Panc1 (cell line): ENCODE measurements at regions not wholly inside any gene's neighbourhood (a gene's known extent, or its start where the extent isn't known, plus 50 kb on each side); places are given as distances from the start of the nearest gene placed in this dataset.

Experiments
- ATAC-seq: fragments of 200-7000 bp; cut with Tn5 transposase; 2 replicates; pipeline ENCODE4 v1.9.1; 2020; ENCODE audit warnings: mild to moderate bottlenecking, moderate library complexity
- BruUV-seq: library from RNA; stranded (reverse); fragments of 400-500 nt; replicated peaks from 2 replicates; lab custom pipeline; 2021; lab: Mats Ljungman, UMichigan
- CTCF ChIA-PET: fragments of 300-600 bp; sonication (Branson Sonifier 250); formaldehyde crosslinking; loops from one replicate; lab custom pipeline; 2022; ENCODE audit warnings: antibody characterized with exemption; lab: Charles Lee
- POLR2A ChIA-PET: fragments of 300-600 bp; sonication (Branson Sonifier 250); formaldehyde crosslinking; loops from one replicate; lab custom pipeline; 2022; ENCODE audit warnings: antibody characterized with exemption; lab: Charles Lee
- DNase-seq: peaks from one replicate; pipeline ENCODE4 v3.0.0-alpha.2; 2010; ENCODE audit warnings: low read depth, low spot score
- H3K27ac ChIP-seq: 2 replicates; pipeline ENCODE4 v1.5.1; 2011; ENCODE audit warnings: mild to moderate bottlenecking, low read length, inconsistent platforms
- H3K27me3 ChIP-seq: fragments of 200-500 bp; sonication (Bioruptor generic); 2 replicates; pipeline ENCODE4 v1.6.0; 2014; ENCODE audit warnings: low read length, inconsistent platforms; ENCODE audit not compliant: control insufficient read depth, insufficient read depth
- H3K36me3 ChIP-seq: fragments of 200-500 bp; sonication (Bioruptor generic); 2 replicates; pipeline ENCODE4 v1.5.1; 2014; ENCODE audit warnings: inconsistent platforms, mild to moderate bottlenecking, low read length, moderate library complexity; ENCODE audit not compliant: control insufficient read depth, insufficient read depth
- H3K4me1 ChIP-seq: 2 replicates; pipeline ENCODE4 v1.5.1; 2011; ENCODE audit warnings: inconsistent platforms, mild to moderate bottlenecking, low read length, moderate library complexity; ENCODE audit not compliant: control insufficient read depth, insufficient read depth
- H3K4me3 ChIP-seq, 2 experiments: 2 replicates each; pipeline ENCODE4 v1.5.1; 2011 to 2012; ENCODE audit warnings: low read depth in 2 of 2, low read length in 2 of 2, mild to moderate bottlenecking in 2 of 2, inconsistent platforms in 1 of 2, moderate library complexity in 1 of 2
- H3K9me3 ChIP-seq: fragments of 200-500 bp; sonication (Bioruptor generic); 2 replicates; pipeline ENCODE4 v1.5.1; 2014; ENCODE audit warnings: low read depth, mild to moderate bottlenecking, inconsistent platforms, low read length, moderate library complexity; ENCODE audit not compliant: control insufficient read depth, insufficient read depth
- CTCF ChIP-seq: fragments of 450-650 bp; IDR thresholded peaks from 2 replicates; pipeline ENCODE4 v1.5.1; 2017; ENCODE audit warnings: mild to moderate bottlenecking
- POLR2AphosphoS5 ChIP-seq: IDR thresholded peaks from 2 replicates; pipeline ENCODE4 v1.6.1; 2012; ENCODE audit warnings: mild to moderate bottlenecking, low read depth, low read length, moderate library complexity
- REST ChIP-seq, 2 experiments: IDR thresholded peaks; 2 replicates each; pipeline ENCODE4 v1.6.1; 2011 to 2012; ENCODE audit warnings: low read depth in 2 of 2, control low read depth in 1 of 2, low read length in 1 of 2, mild to moderate bottlenecking in 1 of 2, moderate library complexity in 1 of 2; ENCODE audit not compliant: insufficient read depth in 1 of 2
- SIN3A ChIP-seq: IDR thresholded peaks from 2 replicates; pipeline ENCODE4 v1.6.1; 2012; ENCODE audit warnings: low read depth, mild to moderate bottlenecking, low read length, moderate library complexity, borderline replicate concordance; ENCODE audit not compliant: insufficient read depth
- TCF7L2 ChIP-seq: IDR thresholded peaks from 2 replicates; pipeline ENCODE4 v1.6.1; 2011; ENCODE audit warnings: mild to moderate bottlenecking, low read depth, low read length, inconsistent platforms
- in situ Hi-C: cut with HindIII; loops from 2 replicates; pipeline ENCODE4 v1.10.0; 2016; ENCODE audit warnings: low sequenced_read_pairs, low pct_unique_long_range_greater_than_20kb
- intact Hi-C: fragments of 100-400 bp; cut with micrococcal nuclease; formaldehyde crosslinking; loops from one replicate; pipeline ENCODE4 v1.10.0; 2022; ENCODE audit not compliant: unreplicated experiment

GRCh38 chr16:51640196-51640595, 489.1 kb upstream of the SALL1 start:
- Histone ChIP-seq H3K9me3 (no peaks in the 10 kb centered on the region), H3K27me3 (no peaks in the 10 kb centered on the region), H3K4me3 (no peak overlapping the region), H3K4me1 (no peaks in the 10 kb centered on the region), H3K36me3 (no peaks in the 10 kb centered on the region), H3K27ac (no peak overlapping the region)
- ChIA-PET POLR2A (no interaction called here), CTCF (no interaction called here)
- in situ Hi-C loops = no loop called here
- 0 out of 2 replicates have a peak, but pooled peaks have one; percentile 8 for TF ChIP-seq CTCF
- TF ChIP-seq TCF7L2 = no peak
- TF ChIP-seq SIN3A = no peak
- ATAC-seq (no peak), DNase-seq (no peak)
- intact Hi-C loops = no loop called here
- BruUV-seq = no TSS peak

GRCh38 chr16:51638339-51639135, 487.5 kb upstream of the SALL1 start:
- ATAC-seq (no peak), DNase-seq (no peak)
- CTCF ChIA-PET = no interaction called here
- no TSS peak for BruUV-seq
- no peak for TF ChIP-seq CTCF
- no peak for TF ChIP-seq TCF7L2
- no peak for TF ChIP-seq SIN3A
- TF ChIP-seq POLR2AphosphoS5 = no peak
- TF ChIP-seq REST (IDR thresholded peaks at IDR 0.05; ENCODE audit: insufficient read depth in 1 of 2, low read depth in 2 of 2, low read length in 1 of 2) = no peak
- no peak overlapping the region for H3K27ac ChIP-seq
- no peaks in the 10 kb centered on the region for H3K4me1 ChIP-seq
- intact Hi-C loops (no loop called here), in situ Hi-C loops (no loop called here)
- POLR2A ChIA-PET = no interaction called here
- H3K36me3 ChIP-seq = no peaks in the 10 kb centered on the region
- no peaks in the 10 kb centered on the region for H3K9me3 ChIP-seq
- no peaks in the 10 kb centered on the region for H3K27me3 ChIP-seq
- no peak overlapping the region for H3K4me3 ChIP-seq
